ENCODE measurements at regions not wholly inside any gene's neighbourhood (a gene's known extent, or its start where the extent isn't known, plus 50 kb on each side); places are given as distances from the start of the nearest gene placed in this dataset.
"Not testable (repeated sequence)": the region's sequence is repeated elsewhere in the genome, so short reads cannot be mapped to it uniquely, and the experiment has no call there.

GRCh38 chr3:18208856-18209255 lies 216.3 kb downstream of the SATB1 start:
- H3K4me2 ChIP-seq (ENCODE audit: low read length): no peak overlapping the region
- H3K23ac ChIP-seq (ENCODE audit: low read length): no peak overlapping the region
- H3K79me1 ChIP-seq (ENCODE audit: low read length): no peaks in the 10 kb centered on the region
- H2AK5ac ChIP-seq (ENCODE audit: low read length): no peak overlapping the region
- H4K12ac ChIP-seq (ENCODE audit: low read depth, low read length): no peak overlapping the region
- no peak overlapping the region for H3K9ac ChIP-seq (ENCODE audit: low read length)
- no peak overlapping the region for H4K8ac ChIP-seq (ENCODE audit: low read depth, low read length)
- H4K91ac ChIP-seq (ENCODE audit: low read depth, low read length): no peak overlapping the region
- H3K18ac ChIP-seq (ENCODE audit: low read length): no peak overlapping the region
- no peaks in the 10 kb centered on the region for H3K36me3 ChIP-seq (ENCODE audit: control insufficient read depth in 1 of 2, insufficient read depth in 2 of 2, low read length in 2 of 2)
- no peak overlapping the region for H3K14ac ChIP-seq (ENCODE audit: low read length)
- no peak overlapping the region for H3K4me3 ChIP-seq (ENCODE audit: low read depth, low read length)
- WGBS (ENCODE audit: extremely low coverage, insufficient coverage, insufficient read length): no CpG with 5 or more reads among the region's 3 CpGs
- no peak overlapping the region for H2BK5ac ChIP-seq (ENCODE audit: low read depth, low read length, poor library complexity)
- no peak overlapping the region for H2AFZ ChIP-seq (ENCODE audit: insufficient read depth, low read length, poor library complexity)
- H3K9me3 ChIP-seq (ENCODE audit: insufficient read depth, low read depth, low read length): no peaks in the 10 kb centered on the region
- H3K27ac ChIP-seq (ENCODE audit: low read depth, low read length): no peak overlapping the region
- H2BK120ac ChIP-seq (ENCODE audit: insufficient read depth, low read length, poor library complexity): no peak overlapping the region
- no peaks in the 10 kb centered on the region for H3K27me3 ChIP-seq (ENCODE audit: insufficient read depth, low read length)
- no peak overlapping the region for H3K4ac ChIP-seq (ENCODE audit: low read depth, low read length)
- no peak for DNase-seq
- no peaks in the 10 kb centered on the region for H3K79me2 ChIP-seq (ENCODE audit: control insufficient read depth, insufficient read depth, low read length, poor library complexity)
- H3K4me1 ChIP-seq (ENCODE audit: control insufficient read depth in 1 of 2, insufficient read depth in 2 of 2, low read length in 2 of 2): no peaks in the 10 kb centered on the region
- H2BK12ac ChIP-seq (ENCODE audit: low read length): no peak overlapping the region

- Histone ChIP-seq H3K9ac (ENCODE audit: low read length) (no peak overlapping the region), H2BK12ac (ENCODE audit: low read length) (no peak overlapping the region), H3K4ac (ENCODE audit: low read depth, low read length) (no peak overlapping the region), H3K9me3 (ENCODE audit: insufficient read depth, low read depth, low read length) (no peaks in the 10 kb centered on the region), H2BK120ac (ENCODE audit: insufficient read depth, low read length, poor library complexity) (no peak overlapping the region), H3K27me3 (ENCODE audit: insufficient read depth, low read length) (no peaks in the 10 kb centered on the region), H3K18ac (ENCODE audit: low read length) (no peak overlapping the region), H4K8ac (ENCODE audit: low read depth, low read length) (no peak overlapping the region), H4K12ac (ENCODE audit: low read depth, low read length) (no peak overlapping the region), H3K79me1 (ENCODE audit: low read length) (no peaks in the 10 kb centered on the region), H3K4me3 (ENCODE audit: low read depth, low read length) (no peak overlapping the region), H2AK5ac (ENCODE audit: low read length) (no peak overlapping the region), H3K4me2 (ENCODE audit: low read length) (no peak overlapping the region), H3K27ac (ENCODE audit: low read depth, low read length) (no peak overlapping the region), H3K4me1 (ENCODE audit: control insufficient read depth in 1 of 2, insufficient read depth in 2 of 2, low read length in 2 of 2) (no peaks in the 10 kb centered on the region), H3K79me2 (ENCODE audit: control insufficient read depth, insufficient read depth, low read length, poor library complexity) (no peaks in the 10 kb centered on the region), H4K91ac (ENCODE audit: low read depth, low read length) (no peak overlapping the region), H3K14ac (ENCODE audit: low read length) (no peak overlapping the region), H3K23ac (ENCODE audit: low read length) (no peak overlapping the region), H2BK5ac (ENCODE audit: low read depth, low read length, poor library complexity) (no peak overlapping the region), H3K36me3 (ENCODE audit: control insufficient read depth in 1 of 2, insufficient read depth in 2 of 2, low read length in 2 of 2) (no peaks in the 10 kb centered on the region), H2AFZ (ENCODE audit: insufficient read depth, low read length, poor library complexity) (no peak overlapping the region)
- no peak for DNase-seq
- WGBS (ENCODE audit: extremely low coverage, insufficient coverage, insufficient read length): no CpG with 5 or more reads among the region's 2 CpGs
Observed at GRCh38 chr3:18208091-18208490, 217.0 kb downstream of the SATB1 start.

- no peak overlapping the region for H2BK120ac ChIP-seq (ENCODE audit: insufficient read depth, low read length, poor library complexity)
- no peaks in the 10 kb centered on the region for H3K9me3 ChIP-seq (ENCODE audit: insufficient read depth, low read depth, low read length)
- no peak overlapping the region for H4K8ac ChIP-seq (ENCODE audit: low read depth, low read length)
- no peak overlapping the region for H2AK5ac ChIP-seq (ENCODE audit: low read length)
- no peaks in the 10 kb centered on the region for H3K36me3 ChIP-seq (ENCODE audit: control insufficient read depth in 1 of 2, insufficient read depth in 2 of 2, low read length in 2 of 2)
- no peak for DNase-seq
- no peak overlapping the region for H3K14ac ChIP-seq (ENCODE audit: low read length)
- H3K18ac ChIP-seq (ENCODE audit: low read length): no peak overlapping the region
- H2AFZ ChIP-seq (ENCODE audit: insufficient read depth, low read length, poor library complexity): no peak overlapping the region
- H3K79me2 ChIP-seq (ENCODE audit: control insufficient read depth, insufficient read depth, low read length, poor library complexity): no peaks in the 10 kb centered on the region
- H4K91ac ChIP-seq (ENCODE audit: low read depth, low read length): no peak overlapping the region
- no peak overlapping the region for H2BK12ac ChIP-seq (ENCODE audit: low read length)
- H3K4me1 ChIP-seq (ENCODE audit: control insufficient read depth in 1 of 2, insufficient read depth in 2 of 2, low read length in 2 of 2): no peaks in the 10 kb centered on the region
- WGBS (ENCODE audit: extremely low coverage, insufficient coverage, insufficient read length): no CpG with 5 or more reads among the region's 3 CpGs
- no peak overlapping the region for H3K27ac ChIP-seq (ENCODE audit: low read depth, low read length)
- no peaks in the 10 kb centered on the region for H3K27me3 ChIP-seq (ENCODE audit: insufficient read depth, low read length)
- no peak overlapping the region for H2BK5ac ChIP-seq (ENCODE audit: low read depth, low read length, poor library complexity)
- no peaks in the 10 kb centered on the region for H3K79me1 ChIP-seq (ENCODE audit: low read length)
- H3K4me3 ChIP-seq (ENCODE audit: low read depth, low read length): no peak overlapping the region
- no peak overlapping the region for H3K4ac ChIP-seq (ENCODE audit: low read depth, low read length)
- H3K4me2 ChIP-seq (ENCODE audit: low read length): no peak overlapping the region
- H3K23ac ChIP-seq (ENCODE audit: low read length): no peak overlapping the region
- H4K12ac ChIP-seq (ENCODE audit: low read depth, low read length): no peak overlapping the region
- H3K9ac ChIP-seq (ENCODE audit: low read length): no peak overlapping the region
Observed at GRCh38 chr3:18207226-18207625, 217.9 kb downstream of the SATB1 start.

GRCh38 chr3:18205701-18206100 lies 219.4 kb downstream of the SATB1 start:
- not testable (repeated sequence) for H3K79me1 ChIP-seq (ENCODE audit: low read length); H2AK5ac ChIP-seq (ENCODE audit: low read length); H2BK120ac ChIP-seq (ENCODE audit: insufficient read depth, low read length, poor library complexity); H3K79me2 ChIP-seq (ENCODE audit: control insufficient read depth, insufficient read depth, low read length, poor library complexity); H3K27ac ChIP-seq (ENCODE audit: low read depth, low read length); H4K12ac ChIP-seq (ENCODE audit: low read depth, low read length); H3K18ac ChIP-seq (ENCODE audit: low read length); H4K91ac ChIP-seq (ENCODE audit: low read depth, low read length); H2BK12ac ChIP-seq (ENCODE audit: low read length); H2AFZ ChIP-seq (ENCODE audit: insufficient read depth, low read length, poor library complexity); H3K23ac ChIP-seq (ENCODE audit: low read length); H3K4me1 ChIP-seq (ENCODE audit: control insufficient read depth in 1 of 2, insufficient read depth in 2 of 2, low read length in 2 of 2); H3K4me3 ChIP-seq (ENCODE audit: low read depth, low read length); H3K27me3 ChIP-seq (ENCODE audit: insufficient read depth, low read length); H3K9me3 ChIP-seq (ENCODE audit: insufficient read depth, low read depth, low read length); H3K4me2 ChIP-seq (ENCODE audit: low read length); H3K9ac ChIP-seq (ENCODE audit: low read length); H3K36me3 ChIP-seq (ENCODE audit: control insufficient read depth in 1 of 2, insufficient read depth in 2 of 2, low read length in 2 of 2); H2BK5ac ChIP-seq (ENCODE audit: low read depth, low read length, poor library complexity); H4K8ac ChIP-seq (ENCODE audit: low read depth, low read length); H3K14ac ChIP-seq (ENCODE audit: low read length); H3K4ac ChIP-seq (ENCODE audit: low read depth, low read length); DNase-seq
- no CpG with 5 or more reads among the region's 9 CpGs for WGBS (ENCODE audit: extremely low coverage, insufficient coverage, insufficient read length)

- Histone ChIP-seq H3K9ac (ENCODE audit: low read length) (no peak overlapping the region), H3K27ac (ENCODE audit: low read depth, low read length) (no peak overlapping the region), H2AFZ (ENCODE audit: insufficient read depth, low read length, poor library complexity) (no peak overlapping the region), H2BK5ac (ENCODE audit: low read depth, low read length, poor library complexity) (no peak overlapping the region), H2BK12ac (ENCODE audit: low read length) (no peak overlapping the region), H3K79me2 (ENCODE audit: control insufficient read depth, insufficient read depth, low read length, poor library complexity) (no peaks in the 10 kb centered on the region), H3K79me1 (ENCODE audit: low read length) (no peaks in the 10 kb centered on the region), H2AK5ac (ENCODE audit: low read length) (no peak overlapping the region), H3K9me3 (ENCODE audit: insufficient read depth, low read depth, low read length) (no peaks in the 10 kb centered on the region), H3K4me1 (ENCODE audit: control insufficient read depth in 1 of 2, insufficient read depth in 2 of 2, low read length in 2 of 2) (no peaks in the 10 kb centered on the region), H3K23ac (ENCODE audit: low read length) (no peak overlapping the region), H4K91ac (ENCODE audit: low read depth, low read length) (no peak overlapping the region), H3K4me2 (ENCODE audit: low read length) (no peak overlapping the region), H3K4ac (ENCODE audit: low read depth, low read length) (no peak overlapping the region), H2BK120ac (ENCODE audit: insufficient read depth, low read length, poor library complexity) (no peak overlapping the region), H3K18ac (ENCODE audit: low read length) (no peak overlapping the region), H4K12ac (ENCODE audit: low read depth, low read length) (no peak overlapping the region), H4K8ac (ENCODE audit: low read depth, low read length) (no peak overlapping the region), H3K14ac (ENCODE audit: low read length) (no peak overlapping the region), H3K36me3 (ENCODE audit: control insufficient read depth in 1 of 2, insufficient read depth in 2 of 2, low read length in 2 of 2) (no peaks in the 10 kb centered on the region), H3K27me3 (ENCODE audit: insufficient read depth, low read length) (no peaks in the 10 kb centered on the region), H3K4me3 (ENCODE audit: low read depth, low read length) (no peak overlapping the region)
- no peak for DNase-seq
Observed at GRCh38 chr3:18201315-18201714, 223.8 kb downstream of the SATB1 start.
